ENCODE measurements at regions not wholly inside any gene's neighbourhood (a gene's known extent, or its start where the extent isn't known, plus 50 kb on each side); places are given as distances from the start of the nearest gene placed in this dataset.

- peaks cover 0 to 28% (median 9%) of the 10 kb centered on the region in 4 donors for H3K4me1 ChIP-seq
- H3K9me3 ChIP-seq = peaks cover 0 to 6% (median 1%) of the 10 kb centered on the region in 4 donors
- TF ChIP-seq CTCF (IDR thresholded peaks at IDR 0.05) (no peak), EP300 (IDR thresholded peaks at IDR 0.05) (no peak), POLR2A (IDR thresholded peaks at IDR 0.05) (no peak)
- peaks cover 0 to 12% of the 10 kb centered on the region in 2 donors for H3K27me3 ChIP-seq
- H3K4me3 ChIP-seq = no peak overlapping the region
- H3K36me3 ChIP-seq = no peaks in the 10 kb centered on the region
- whole genome bisulfite sequencing, 2 donors = 88% methylated on average over 11 of the region's 11 CpGs
- DNase-seq (ENCODE audit: low spot score in 2 of 2) = no peak
- H3K27ac ChIP-seq = peak overlapping the region; percentile 38 to 92 (median 77)
These were observed 81.7 kb downstream of the ANKRD60 start for GRCh38 chr20:58146746-58147140.

GRCh38 chr20:58146081-58146745, 82.2 kb downstream of the ANKRD60 start:
- no peaks in the 10 kb centered on the region for H3K36me3 ChIP-seq
- peak in 1 of 2 donors; percentile 3 for DNase-seq (ENCODE audit: low spot score in 2 of 2)
- H3K4me3 ChIP-seq = no peak overlapping the region
- peaks cover 0 to 12% of the 10 kb centered on the region in 2 donors for H3K27me3 ChIP-seq
- peaks cover 0 to 28% (median 9%) of the 10 kb centered on the region in 4 donors for H3K4me1 ChIP-seq
- H3K27ac ChIP-seq = peak overlapping the region; percentile 58 to 92 (median 79)
- TF ChIP-seq EP300 (IDR thresholded peaks at IDR 0.05) (peak; percentile 79 to 96), POLR2A (IDR thresholded peaks at IDR 0.05) (no peak), CTCF (IDR thresholded peaks at IDR 0.05) (no peak)
- H3K9me3 ChIP-seq = peaks cover 0 to 6% (median 1%) of the 10 kb centered on the region in 4 donors
- 38 to 44% methylated on average over 8 of the region's 8 CpGs for WGBS, 2 donors

- Histone ChIP-seq H3K27me3 (peaks cover 0 to 6% of the 10 kb centered on the region in 2 donors), H3K4me3 (no peak overlapping the region), H3K36me3 (no peaks in the 10 kb centered on the region), H3K27ac (peak overlapping the region; percentile 58 to 92 (median 76)), H3K9me3 (peaks cover 0 to 6% (median 1%) of the 10 kb centered on the region in 4 donors), H3K4me1 (peaks cover 0 to 28% (median 9%) of the 10 kb centered on the region in 4 donors)
- TF ChIP-seq EP300 (IDR thresholded peaks at IDR 0.05) (no peak), CTCF (IDR thresholded peaks at IDR 0.05) (no peak), POLR2A (IDR thresholded peaks at IDR 0.05) (no peak)
- DNase-seq (ENCODE audit: low spot score in 2 of 2) = peak in 1 of 2 donors; percentile 4
- 85 to 91% methylated on average over 6 of the region's 6 CpGs for WGBS, 2 donors
These were observed 82.9 kb downstream of the ANKRD60 start for GRCh38 chr20:58145506-58146080.

- DNase-seq (ENCODE audit: low spot score in 2 of 2) = no peak
- Histone ChIP-seq H3K9me3 (peaks cover 0 to 6% (median 1%) of the 10 kb centered on the region in 4 donors), H3K4me3 (no peak overlapping the region), H3K27ac (peak overlapping the region in 1 of 4 donors; percentile 92), H3K27me3 (no peaks in the 10 kb centered on the region), H3K4me1 (peaks cover 0 to 21% (median 9%) of the 10 kb centered on the region in 4 donors), H3K36me3 (no peaks in the 10 kb centered on the region)
- TF ChIP-seq EP300 (IDR thresholded peaks at IDR 0.05) (no peak), POLR2A (IDR thresholded peaks at IDR 0.05) (no peak), CTCF (IDR thresholded peaks at IDR 0.05) (no peak)
- 80 to 87% methylated on average over 9 of the region's 9 CpGs for WGBS, 2 donors
These were observed 84.4 kb downstream of the ANKRD60 start for GRCh38 chr20:58144096-58144495.

- no peak for TF ChIP-seq EP300 (IDR thresholded peaks at IDR 0.05)
- TF ChIP-seq POLR2A (IDR thresholded peaks at IDR 0.05) = no peak
- no peak for TF ChIP-seq CTCF (IDR thresholded peaks at IDR 0.05)
- H3K27ac ChIP-seq = peak overlapping the region in 1 of 4 donors; percentile 92
- H3K36me3 ChIP-seq = no peaks in the 10 kb centered on the region
- H3K4me3 ChIP-seq = no peak overlapping the region
- peaks cover 0 to 21% (median 9%) of the 10 kb centered on the region in 4 donors for H3K4me1 ChIP-seq
- H3K27me3 ChIP-seq = no peaks in the 10 kb centered on the region
- DNase-seq (ENCODE audit: low spot score in 2 of 2) = no peak
- H3K9me3 ChIP-seq = peaks cover 0 to 6% (median 1%) of the 10 kb centered on the region in 4 donors
These were observed 84.9 kb downstream of the ANKRD60 start for GRCh38 chr20:58143531-58143930.

All from tibial nerve (tissue), 4 donors.